ENCODE measurements at regions not wholly inside any gene's neighbourhood (a gene's known extent, or its start where the extent isn't known, plus 50 kb on each side); places are given as distances from the start of the nearest gene placed in this dataset.

DNA sequence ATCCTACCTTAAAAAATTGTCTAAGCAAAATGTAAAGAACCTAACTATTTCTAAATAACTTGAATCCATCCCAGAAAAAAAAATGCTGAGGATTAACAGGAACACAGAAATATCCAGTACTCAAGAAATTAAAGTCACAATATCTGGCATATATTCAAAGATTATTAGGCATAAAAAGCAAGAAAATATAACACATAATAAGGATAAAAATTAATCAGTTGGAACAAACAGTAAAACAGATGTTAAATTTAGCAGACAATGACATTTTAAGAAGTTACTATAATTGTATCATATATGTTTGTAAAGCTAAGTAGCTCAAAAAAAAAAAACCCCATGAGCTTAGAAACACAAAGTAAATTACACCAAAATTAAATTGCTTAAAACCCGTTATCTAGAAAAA, 427.4 kb upstream of the GYPC start:
- H3K4me3 ChIP-seq (ENCODE audit: low read depth, low read length), result no peak overlapping the region
- TF ChIP-seq CTCF (IDR thresholded peaks at IDR 0.05; ENCODE audit: insufficient read depth, low read depth, low read length), result no peak
- no peak for DNase-seq (ENCODE audit: low read depth)

DNA sequence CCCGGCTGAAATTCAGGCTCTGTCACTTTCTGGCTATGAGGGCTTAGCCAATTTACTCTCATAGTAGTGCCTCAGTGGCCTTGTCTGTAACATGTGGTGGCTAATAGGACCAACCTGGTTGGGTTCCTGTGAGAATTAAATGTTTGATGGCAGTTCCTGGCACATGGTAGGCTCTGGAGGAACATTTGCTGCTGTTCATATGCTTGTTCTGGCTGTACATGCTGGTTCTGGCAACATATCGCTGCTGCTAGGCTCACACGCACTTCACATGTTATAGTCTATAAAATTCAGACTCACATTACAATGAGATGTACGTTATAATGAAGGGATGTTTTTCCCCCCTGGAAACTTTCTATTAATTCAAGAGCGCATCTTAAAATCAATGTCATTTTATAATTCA, 417.7 kb upstream of the GYPC start:
- no peak for TF ChIP-seq CTCF (IDR thresholded peaks at IDR 0.05; ENCODE audit: insufficient read depth, low read depth, low read length)
- DNase-seq (ENCODE audit: low read depth), result no peak

GRCh38 chr2:126239320-126239955, 416.5 kb upstream of the GYPC start:
- DNase-seq (ENCODE audit: low read depth), result no peak
- TF ChIP-seq CTCF (IDR thresholded peaks at IDR 0.05; ENCODE audit: insufficient read depth, low read depth, low read length), result no peak
- no peak overlapping the region for H3K4me3 ChIP-seq (ENCODE audit: low read depth, low read length)

More for the DNA sequence above, 417.7 kb upstream of the GYPC start:
- H3K4me3 ChIP-seq (ENCODE audit: low read depth, low read length), result no peak overlapping the region

DNA sequence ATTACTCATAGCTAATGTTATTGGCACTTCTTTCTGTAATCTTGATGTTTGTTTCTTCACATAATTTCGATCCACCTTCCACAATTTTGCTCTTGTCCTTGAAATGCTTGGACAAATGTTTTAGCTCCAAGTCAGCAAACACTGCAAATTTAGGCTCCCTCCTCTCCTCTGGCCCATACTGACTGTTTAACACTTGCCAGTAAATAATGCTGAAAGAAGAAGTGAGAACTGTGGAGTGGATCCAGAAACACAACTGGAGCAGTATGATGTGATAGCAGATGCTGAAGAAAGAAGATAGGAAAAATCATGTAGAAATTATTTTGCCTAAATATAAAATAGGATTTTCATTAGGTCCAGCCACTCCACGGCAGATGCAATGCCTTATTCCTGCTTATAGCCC, 415.0 kb upstream of the GYPC start:
- no peak for DNase-seq (ENCODE audit: low read depth)
- no peak for TF ChIP-seq CTCF (IDR thresholded peaks at IDR 0.05; ENCODE audit: insufficient read depth, low read depth, low read length)
- no peak overlapping the region for H3K4me3 ChIP-seq (ENCODE audit: low read depth, low read length)

GRCh38 chr2:126241411-126241810, 414.5 kb upstream of the GYPC start:
- no peak for TF ChIP-seq CTCF (IDR thresholded peaks at IDR 0.05; ENCODE audit: insufficient read depth, low read depth, low read length)
- no peak overlapping the region for H3K4me3 ChIP-seq (ENCODE audit: low read depth, low read length)
- no peak for DNase-seq (ENCODE audit: low read depth)

GRCh38 chr2:126244937-126245336, 411.0 kb upstream of the GYPC start:
- peak; percentile 34 for DNase-seq (ENCODE audit: low read depth)
- H3K4me3 ChIP-seq (ENCODE audit: low read depth, low read length), result no peak overlapping the region
- TF ChIP-seq CTCF (IDR thresholded peaks at IDR 0.05; ENCODE audit: insufficient read depth, low read depth, low read length), result peak; percentile 44

GRCh38 chr2:126253669-126254068, 402.3 kb upstream of the GYPC start:
- no peak for DNase-seq (ENCODE audit: low read depth)
- H3K4me3 ChIP-seq (ENCODE audit: low read depth, low read length), result no peak overlapping the region
- TF ChIP-seq CTCF (IDR thresholded peaks at IDR 0.05; ENCODE audit: insufficient read depth, low read depth, low read length), result no peak
